Lower lobe of right lung (tissue), 2 donors: ENCODE measurements at regions not wholly inside any gene's neighbourhood (a gene's known extent, or its start where the extent isn't known, plus 50 kb on each side); places are given as distances from the start of the nearest gene placed in this dataset.

Experiments
- ATAC-seq, 2 donors: fragments of 200-7000 bp; cut with Tn5 transposase; one replicate each; pipeline ENCODE4 v1.9.1; 2020 to 2022; ENCODE audit warnings: mild to moderate bottlenecking in 2 of 2, moderate library complexity in 2 of 2
- DNase-seq: peaks from one replicate; pipeline ENCODE4 v3.0.0-alpha.2; 2020
- H3K27ac ChIP-seq: fragments of 200-600 bp; one replicate; pipeline ENCODE4 v1.8.0; 2022
- H3K27me3 ChIP-seq: fragments of 200-600 bp; one replicate; pipeline ENCODE4 v1.8.0; 2022; ENCODE audit warnings: low read depth
- H3K36me3 ChIP-seq: fragments of 200-600 bp; one replicate; pipeline ENCODE4 v1.8.0; 2022; ENCODE audit warnings: mild to moderate bottlenecking
- H3K4me1 ChIP-seq: fragments of 200-600 bp; one replicate; pipeline ENCODE4 v1.8.0; 2022
- H3K4me3 ChIP-seq: fragments of 200-600 bp; one replicate; pipeline ENCODE4 v1.8.0; 2022; ENCODE audit warnings: mild to moderate bottlenecking
- H3K9me3 ChIP-seq: fragments of 200-600 bp; one replicate; pipeline ENCODE4 v1.8.0; 2022
- CTCF ChIP-seq: fragments of 200-600 bp; IDR thresholded peaks from one replicate; pipeline ENCODE4 v1.8.0; 2022; ENCODE audit warnings: antibody characterized with exemption, mild to moderate bottlenecking
- intact Hi-C: fragments of 100-400 bp; cut with DNase I; formaldehyde crosslinking; loops from one replicate; pipeline ENCODE4 v1.11.0; 2022
- donor health status: DM: no; HTN: yes; CAD: no; lungs with severe emphysema.

DNA sequence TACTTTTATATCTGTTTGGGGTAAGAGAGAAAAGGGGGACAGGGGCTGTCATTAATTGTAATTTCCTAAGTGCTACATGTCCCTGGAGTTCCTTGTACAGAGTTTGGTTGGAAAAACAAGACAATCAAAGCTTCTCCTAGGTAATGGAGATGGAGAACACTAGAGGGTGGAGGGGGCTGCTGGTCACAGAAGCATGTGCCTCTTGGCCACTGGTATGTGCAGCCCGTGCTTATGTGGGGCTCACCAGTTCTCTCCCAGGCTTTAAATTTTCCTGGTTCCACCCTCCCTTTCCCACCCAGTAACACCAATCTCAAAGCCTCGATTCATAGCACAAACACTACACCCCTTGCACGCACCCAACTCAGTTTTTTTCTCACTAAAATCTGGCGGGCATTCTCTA lies 165.6 kb downstream of the SAMD5 start:
- Histone ChIP-seq H3K27ac (no peak overlapping the region), H3K27me3 (no peaks in the 10 kb centered on the region), H3K4me3 (no peak overlapping the region), H3K4me1 (no peaks in the 10 kb centered on the region), H3K9me3 (no peaks in the 10 kb centered on the region), H3K36me3 (no peaks in the 10 kb centered on the region)
- no peak for TF ChIP-seq CTCF
- intact Hi-C loops, result no loop called here
- ATAC-seq, result no peak
- no peak for DNase-seq

- Histone ChIP-seq H3K4me3 (no peak overlapping the region), H3K36me3 (no peaks in the 10 kb centered on the region), H3K4me1 (no peaks in the 10 kb centered on the region), H3K9me3 (no peaks in the 10 kb centered on the region), H3K27ac (no peak overlapping the region), H3K27me3 (no peaks in the 10 kb centered on the region)
- no peak for TF ChIP-seq CTCF
- ATAC-seq (no peak), DNase-seq (no peak)
- intact Hi-C loops, result no loop called here
These were observed 166.3 kb downstream of the SAMD5 start for GRCh38 chr6:147674794-147675193.

GRCh38 chr6:147675281-147675680 lies 166.8 kb downstream of the SAMD5 start:
- H3K27me3 ChIP-seq, result no peaks in the 10 kb centered on the region
- ATAC-seq, result no peak
- DNase-seq, result no peak
- no peak for TF ChIP-seq CTCF
- intact Hi-C loops, result no loop called here
- H3K36me3 ChIP-seq, result no peaks in the 10 kb centered on the region
- H3K9me3 ChIP-seq, result no peaks in the 10 kb centered on the region
- no peak overlapping the region for H3K4me3 ChIP-seq
- H3K4me1 ChIP-seq, result no peaks in the 10 kb centered on the region
- H3K27ac ChIP-seq, result no peak overlapping the region

DNA sequence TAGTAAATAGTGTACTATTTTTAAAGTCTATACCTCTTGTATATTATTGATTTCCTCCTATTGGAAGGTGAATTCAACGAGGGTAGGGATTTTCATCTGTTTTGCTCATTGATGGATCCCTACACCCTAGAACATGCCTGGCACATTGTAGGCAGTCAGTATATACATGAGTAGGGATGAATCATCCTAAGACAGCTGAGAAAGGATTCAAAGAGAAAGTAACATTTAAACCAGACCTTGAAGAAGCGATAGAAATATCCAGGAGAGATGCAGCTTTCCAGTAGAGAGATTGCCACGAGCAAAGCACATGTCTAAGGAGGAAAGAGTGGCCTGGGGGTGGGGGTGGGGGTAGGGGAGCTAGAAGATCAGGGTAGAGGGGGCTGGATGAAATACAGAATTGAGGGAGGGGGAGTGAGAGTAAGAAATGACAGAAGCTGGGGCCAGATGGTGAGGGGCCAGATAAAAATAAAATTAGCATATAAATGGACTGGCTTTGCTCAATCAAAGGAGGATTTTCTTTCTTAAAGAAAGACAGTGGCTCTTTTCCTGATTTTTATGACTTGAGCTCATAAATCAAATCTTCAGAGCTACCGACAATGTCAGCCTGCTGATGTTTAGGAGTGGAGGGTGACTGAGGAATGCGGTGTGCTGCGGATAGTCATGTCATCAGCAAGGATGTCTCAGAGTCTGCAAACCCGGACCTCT lies 168.2 kb downstream of the SAMD5 start:
- Histone ChIP-seq H3K27me3 (no peaks in the 10 kb centered on the region), H3K4me1 (no peaks in the 10 kb centered on the region), H3K36me3 (no peaks in the 10 kb centered on the region), H3K4me3 (no peak overlapping the region), H3K27ac (no peak overlapping the region), H3K9me3 (no peaks in the 10 kb centered on the region)
- ATAC-seq (no peak), DNase-seq (no peak)
- intact Hi-C loops, result no loop called here
- TF ChIP-seq CTCF, result no peak

GRCh38 chr6:147677647-147678046 lies 169.2 kb downstream of the SAMD5 start:
- Histone ChIP-seq H3K4me1 (no peaks in the 10 kb centered on the region), H3K27me3 (no peaks in the 10 kb centered on the region), H3K27ac (no peak overlapping the region), H3K9me3 (no peaks in the 10 kb centered on the region), H3K4me3 (no peak overlapping the region), H3K36me3 (no peaks in the 10 kb centered on the region)
- ATAC-seq, result no peak
- no peak for TF ChIP-seq CTCF
- intact Hi-C loops, result no loop called here
- no peak for DNase-seq
